Endothelial cell of umbilical vein (primary cell): ENCODE measurements at regions not wholly inside any gene's neighbourhood (a gene's known extent, or its start where the extent isn't known, plus 50 kb on each side); places are given as distances from the start of the nearest gene placed in this dataset.

ENCODE experiments used
- BruUV-seq: library from RNA; stranded (reverse); fragments of 400-500 nt; replicated peaks from 2 replicates; lab custom pipeline; 2021; lab: Mats Ljungman, UMichigan
- CTCF ChIA-PET: fragments of 300-600, 350-600 bp; sonication (Branson Sonifier 250); formaldehyde crosslinking; loops from one replicate; lab custom pipeline; 2021; ENCODE audit warnings: antibody characterized with exemption, inconsistent platforms; lab: Charles Lee
- POLR2A ChIA-PET: fragments of 300-600, 350-600 bp; sonication (Branson Sonifier 250); formaldehyde crosslinking; loops from one replicate; lab custom pipeline; 2021; ENCODE audit warnings: antibody characterized with exemption, inconsistent platforms; lab: Charles Lee
- DNase-seq: peaks from one replicate; pipeline ENCODE4 v3.0.0-alpha.2; 2011; ENCODE audit warnings: low read depth, low spot score
- FAIRE-seq: peaks from 2 replicates; lab custom pipeline; 2011; peaks lifted over from hg19 to GRCh38; lab: Jason Lieb, UNC
- H2AFZ ChIP-seq: 2 replicates; pipeline ENCODE4 v1.6.0; 2012; ENCODE audit warnings: low read depth, low read length, control low read depth, inconsistent platforms
- H3K27ac ChIP-seq: 2 replicates; pipeline ENCODE4 v1.5.1; 2011; ENCODE audit warnings: low read depth, mild to moderate bottlenecking, control low read depth, low read length, moderate library complexity; ENCODE audit not compliant: insufficient read depth
- H3K27me3 ChIP-seq, 2 experiments: 2 replicates each; pipeline versions ENCODE4 v1.6.0 to v1.6.1; 2011; ENCODE audit warnings: low read length in 2 of 2, mixed read lengths in 1 of 2; ENCODE audit not compliant: control insufficient read depth in 2 of 2, insufficient read depth in 2 of 2
- H3K36me3 ChIP-seq, 2 experiments: 2 replicates in 1 of 2; 3 replicates in 1 of 2; pipeline ENCODE4 v1.5.1; 2011; ENCODE audit warnings: low read length in 2 of 2, mild to moderate bottlenecking in 1 of 2, moderate library complexity in 1 of 2; ENCODE audit not compliant: control insufficient read depth in 2 of 2, insufficient read depth in 2 of 2; ENCODE audit errors: extremely low read depth in 1 of 2
- H3K4me1 ChIP-seq: 3 replicates; pipeline ENCODE4 v1.5.1; 2011; ENCODE audit warnings: mild to moderate bottlenecking, low read length; ENCODE audit not compliant: control insufficient read depth, insufficient read depth; ENCODE audit errors: extremely low read depth
- H3K4me2 ChIP-seq: 2 replicates; pipeline ENCODE4 v1.6.1; 2011; ENCODE audit warnings: low read length, control low read depth, mixed read lengths; ENCODE audit not compliant: insufficient read depth
- H3K4me3 ChIP-seq, 3 experiments: fragments of 200-600 bp in 1 of 3; sonication (generic), shearing (Covaris generic) in 1 of 3; replicated peaks in 1 of 3; 2 replicates each; pipeline ENCODE4 v1.5.1; 2011 to 2016; ENCODE audit warnings: control low read depth in 3 of 3, low read length in 3 of 3, mild to moderate bottlenecking in 2 of 3, inconsistent platforms in 1 of 3, low read depth in 1 of 3, moderate library complexity in 1 of 3; ENCODE audit not compliant: insufficient read depth in 1 of 3
- H3K79me2 ChIP-seq: 2 replicates; pipeline ENCODE4 v1.6.0; 2012; ENCODE audit warnings: low read length, inconsistent platforms; ENCODE audit not compliant: control insufficient read depth, insufficient read depth
- H3K9ac ChIP-seq: replicated peaks from 2 replicates; pipeline ENCODE3; 2011; ENCODE audit warnings: low read length, control low read depth; ENCODE audit not compliant: insufficient read depth; ENCODE audit errors: extremely low read depth
- H3K9me1 ChIP-seq: replicated peaks from 3 replicates; pipeline ENCODE4 v1.6.0; 2011; ENCODE audit warnings: mild to moderate bottlenecking, low read length; ENCODE audit not compliant: control insufficient read depth, insufficient read depth; ENCODE audit errors: extremely low read depth
- H3K9me3 ChIP-seq: replicated peaks from 2 replicates; pipeline ENCODE4 v1.5.1; 2012; ENCODE audit warnings: low read length, inconsistent platforms; ENCODE audit not compliant: control insufficient read depth, insufficient read depth
- H4K20me1 ChIP-seq: replicated peaks from 2 replicates; pipeline ENCODE3; 2011; ENCODE audit warnings: mild to moderate bottlenecking, low read length; ENCODE audit not compliant: control insufficient read depth, insufficient read depth; ENCODE audit errors: extremely low read depth
- CTCF ChIP-seq, 2 donors: IDR thresholded peaks; 1 replicate in 1 of 2; 2 replicates in 1 of 2; pipeline ENCODE4 v1.5.1; 2011; ENCODE audit warnings: low read length in 2 of 2, mild to moderate bottlenecking in 2 of 2, moderate library complexity in 2 of 2, control low read depth in 1 of 2, inconsistent platforms in 1 of 2, low read depth in 1 of 2; ENCODE audit not compliant: insufficient read depth in 1 of 2; ENCODE audit errors: extremely low read depth in 1 of 2
- EZH2 ChIP-seq: IDR thresholded peaks from 2 replicates; pipeline ENCODE4 v1.6.1; 2012; ENCODE audit warnings: borderline replicate concordance, low read depth, mild to moderate bottlenecking, moderate library complexity, low read length, inconsistent platforms; ENCODE audit not compliant: severe bottlenecking
- FOS ChIP-seq: IDR thresholded peaks from 2 replicates; pipeline ENCODE4 v1.6.1; 2011; ENCODE audit warnings: mild to moderate bottlenecking, low read length, moderate library complexity, borderline replicate concordance; ENCODE audit not compliant: insufficient read depth
- GATA2 ChIP-seq: IDR thresholded peaks from 2 replicates; pipeline ENCODE4 v1.7.0; 2011; ENCODE audit warnings: low read depth, mild to moderate bottlenecking, moderate library complexity, mixed read lengths, low read length; ENCODE audit not compliant: insufficient read length, insufficient read depth
- JUN ChIP-seq: IDR thresholded peaks from 2 replicates; pipeline ENCODE4 v1.6.1; 2011; ENCODE audit warnings: borderline replicate concordance, low read depth; ENCODE audit not compliant: insufficient read length, insufficient read depth
- MAX ChIP-seq: IDR thresholded peaks from 2 replicates; pipeline ENCODE4 v1.6.1; 2011; ENCODE audit not compliant: insufficient read depth, insufficient read length
- MYC ChIP-seq: IDR thresholded peaks from one replicate; pipeline ENCODE4 v1.6.1; 2011; ENCODE audit warnings: mild to moderate bottlenecking, low read depth, low read length
- POLR2A ChIP-seq: IDR thresholded peaks from 2 replicates; pipeline ENCODE4 v1.6.1; 2012; ENCODE audit warnings: low read depth, mild to moderate bottlenecking, control low read depth, low read length
- POLR2AphosphoS5 ChIP-seq: IDR thresholded peaks from 2 replicates; pipeline ENCODE4 v1.6.1; 2012; ENCODE audit warnings: low read depth, mild to moderate bottlenecking, control low read depth, low read length, moderate library complexity; ENCODE audit not compliant: insufficient read depth
- dilution Hi-C: fragments of 300-500 bp; cut with MboI; formaldehyde crosslinking; loops from one replicate; pipeline ENCODE4 v1.15.0; 2019; ENCODE audit warnings: low sequenced_read_pairs; ENCODE audit not compliant: extremely low pct_ligation_motif_present
- intact Hi-C: fragments of 100-400 bp; cut with micrococcal nuclease; formaldehyde crosslinking; loops from one replicate; pipeline ENCODE4 v1.10.0; 2022

GRCh38 chr7:67462781-67463191 is 466.2 kb downstream of the TYW1 start:
- no peak overlapping the region for H2AFZ ChIP-seq
- H4K20me1 ChIP-seq, result no peaks in the 10 kb centered on the region
- H3K27me3 ChIP-seq, result no peaks in the 10 kb centered on the region
- FAIRE-seq (no peak), DNase-seq (no peak)
- BruUV-seq, result no TSS peak
- POLR2A ChIA-PET, result no interaction called here
- no peak overlapping the region for H3K9ac ChIP-seq
- H3K4me2 ChIP-seq, result no peak overlapping the region
- H3K79me2 ChIP-seq, result no peaks in the 10 kb centered on the region
- intact Hi-C loops (no loop called here), dilution Hi-C loops (no loop called here)
- no peaks in the 10 kb centered on the region for H3K9me3 ChIP-seq
- CTCF ChIA-PET, result no interaction called here
- no peaks in the 10 kb centered on the region for H3K9me1 ChIP-seq
- H3K27ac ChIP-seq, result no peak overlapping the region
- H3K36me3 ChIP-seq, result no peaks in the 10 kb centered on the region
- TF ChIP-seq FOS (no peak), EZH2 (no peak), MAX (no peak), GATA2 (no peak), JUN (no peak), POLR2AphosphoS5 (no peak), CTCF (IDR thresholded peaks at IDR 0.05; ENCODE audit: extremely low read depth in 1 of 2, insufficient read depth in 1 of 2, low read depth in 1 of 2, low read length in 2 of 2) (no peak), POLR2A (no peak), MYC (no peak)
- no peak overlapping the region for H3K4me3 ChIP-seq
- no peaks in the 10 kb centered on the region for H3K4me1 ChIP-seq
